Breast epithelium (tissue), 3 donors: ENCODE measurements at regions not wholly inside any gene's neighbourhood (a gene's known extent, or its start where the extent isn't known, plus 50 kb on each side); places are given as distances from the start of the nearest gene placed in this dataset.

Experiments
- CTCF ChIP-seq, 3 donors: fragments of 450-650 bp; IDR thresholded peaks; one replicate each; pipeline ENCODE4 v1.5.1; 2016 to 2017; ENCODE audit warnings: antibody characterized with exemption in 3 of 3, mild to moderate bottlenecking in 3 of 3, moderate library complexity in 3 of 3
- POLR2AphosphoS5 ChIP-seq, 3 donors: sonication (generic); formaldehyde crosslinking; IDR thresholded peaks; one replicate each; pipeline ENCODE4 v1.6.1; 2017; ENCODE audit warnings: antibody characterized with exemption in 3 of 3

DNA sequence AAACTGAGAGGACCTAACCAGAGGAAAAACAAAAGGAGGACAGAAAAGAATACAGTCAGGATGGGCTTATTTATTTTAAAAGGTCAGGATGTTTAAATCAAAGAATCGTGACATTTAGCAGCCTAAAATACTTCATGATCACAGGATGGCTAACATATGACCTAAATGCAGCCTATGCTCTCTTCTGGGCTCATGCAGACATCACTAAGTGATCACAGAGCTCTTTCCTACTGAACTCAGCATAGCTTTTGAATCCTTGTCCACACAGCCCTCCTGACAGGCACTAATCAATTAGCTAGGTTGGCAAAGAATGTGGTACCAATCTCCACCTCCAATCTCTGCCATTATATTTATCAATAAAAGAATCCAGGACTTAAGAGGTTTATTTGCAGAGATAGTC is 60.1 kb upstream of the PHF21A start:
- TF ChIP-seq CTCF (IDR thresholded peaks at IDR 0.05) = no peak
- TF ChIP-seq POLR2AphosphoS5 (IDR thresholded peaks at IDR 0.05) = no peak
